HL-60 (cell line): ENCODE measurements at regions not wholly inside any gene's neighbourhood (a gene's known extent, or its start where the extent isn't known, plus 50 kb on each side); places are given as distances from the start of the nearest gene placed in this dataset.

Experiments
- POLR2AphosphoS5 ChIP-seq: IDR thresholded peaks from 2 replicates; pipeline ENCODE4 v1.6.1; 2012; ENCODE audit warnings: low read depth
- TF ChIP-seq, protein P1 (sequence below): IDR thresholded peaks from 2 replicates; pipeline ENCODE4 v1.6.1; 2012; ENCODE audit warnings: low read depth; ENCODE audit not compliant: insufficient replicate concordance
- TF ChIP-seq, protein P2 (sequence below): IDR thresholded peaks from one replicate; pipeline ENCODE4 v1.5.1; 2011; ENCODE audit warnings: low read length, control low read depth, inconsistent platforms; ENCODE audit not compliant: insufficient read depth

DNA sequence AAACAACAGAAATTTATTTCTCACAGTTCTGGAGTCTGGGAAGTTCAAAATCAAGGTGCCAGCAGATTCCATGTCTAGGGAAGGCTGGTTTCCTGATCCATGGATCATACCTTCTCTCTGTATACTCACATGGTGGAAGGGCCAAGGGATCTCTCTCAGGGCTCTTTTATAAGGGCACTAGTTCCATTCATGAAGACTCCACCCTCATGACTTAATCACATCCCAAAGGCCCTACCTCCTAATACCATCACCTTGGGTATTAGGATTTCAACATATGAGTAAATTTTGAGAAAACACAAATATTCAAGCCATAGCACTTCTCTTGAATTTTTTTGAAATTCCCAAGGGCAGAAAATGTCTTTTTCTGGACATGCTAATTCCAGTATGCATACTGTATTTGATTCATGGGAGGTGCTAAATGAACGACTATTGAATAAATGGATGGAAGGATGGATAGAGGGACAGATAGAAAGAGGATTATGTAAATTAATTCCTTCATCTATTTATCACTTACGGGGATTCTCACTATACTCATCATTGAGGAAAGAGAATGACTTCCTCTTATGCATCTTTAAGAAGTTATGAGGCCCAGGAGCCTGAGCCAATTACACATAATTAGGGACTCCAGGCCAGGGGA is 182.8 kb downstream of the NRIP1 start:
- TF ChIP-seq, protein P1, sequence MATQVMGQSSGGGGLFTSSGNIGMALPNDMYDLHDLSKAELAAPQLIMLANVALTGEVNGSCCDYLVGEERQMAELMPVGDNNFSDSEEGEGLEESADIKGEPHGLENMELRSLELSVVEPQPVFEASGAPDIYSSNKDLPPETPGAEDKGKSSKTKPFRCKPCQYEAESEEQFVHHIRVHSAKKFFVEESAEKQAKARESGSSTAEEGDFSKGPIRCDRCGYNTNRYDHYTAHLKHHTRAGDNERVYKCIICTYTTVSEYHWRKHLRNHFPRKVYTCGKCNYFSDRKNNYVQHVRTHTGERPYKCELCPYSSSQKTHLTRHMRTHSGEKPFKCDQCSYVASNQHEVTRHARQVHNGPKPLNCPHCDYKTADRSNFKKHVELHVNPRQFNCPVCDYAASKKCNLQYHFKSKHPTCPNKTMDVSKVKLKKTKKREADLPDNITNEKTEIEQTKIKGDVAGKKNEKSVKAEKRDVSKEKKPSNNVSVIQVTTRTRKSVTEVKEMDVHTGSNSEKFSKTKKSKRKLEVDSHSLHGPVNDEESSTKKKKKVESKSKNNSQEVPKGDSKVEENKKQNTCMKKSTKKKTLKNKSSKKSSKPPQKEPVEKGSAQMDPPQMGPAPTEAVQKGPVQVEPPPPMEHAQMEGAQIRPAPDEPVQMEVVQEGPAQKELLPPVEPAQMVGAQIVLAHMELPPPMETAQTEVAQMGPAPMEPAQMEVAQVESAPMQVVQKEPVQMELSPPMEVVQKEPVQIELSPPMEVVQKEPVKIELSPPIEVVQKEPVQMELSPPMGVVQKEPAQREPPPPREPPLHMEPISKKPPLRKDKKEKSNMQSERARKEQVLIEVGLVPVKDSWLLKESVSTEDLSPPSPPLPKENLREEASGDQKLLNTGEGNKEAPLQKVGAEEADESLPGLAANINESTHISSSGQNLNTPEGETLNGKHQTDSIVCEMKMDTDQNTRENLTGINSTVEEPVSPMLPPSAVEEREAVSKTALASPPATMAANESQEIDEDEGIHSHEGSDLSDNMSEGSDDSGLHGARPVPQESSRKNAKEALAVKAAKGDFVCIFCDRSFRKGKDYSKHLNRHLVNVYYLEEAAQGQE = no peak
- TF ChIP-seq, protein P2, sequence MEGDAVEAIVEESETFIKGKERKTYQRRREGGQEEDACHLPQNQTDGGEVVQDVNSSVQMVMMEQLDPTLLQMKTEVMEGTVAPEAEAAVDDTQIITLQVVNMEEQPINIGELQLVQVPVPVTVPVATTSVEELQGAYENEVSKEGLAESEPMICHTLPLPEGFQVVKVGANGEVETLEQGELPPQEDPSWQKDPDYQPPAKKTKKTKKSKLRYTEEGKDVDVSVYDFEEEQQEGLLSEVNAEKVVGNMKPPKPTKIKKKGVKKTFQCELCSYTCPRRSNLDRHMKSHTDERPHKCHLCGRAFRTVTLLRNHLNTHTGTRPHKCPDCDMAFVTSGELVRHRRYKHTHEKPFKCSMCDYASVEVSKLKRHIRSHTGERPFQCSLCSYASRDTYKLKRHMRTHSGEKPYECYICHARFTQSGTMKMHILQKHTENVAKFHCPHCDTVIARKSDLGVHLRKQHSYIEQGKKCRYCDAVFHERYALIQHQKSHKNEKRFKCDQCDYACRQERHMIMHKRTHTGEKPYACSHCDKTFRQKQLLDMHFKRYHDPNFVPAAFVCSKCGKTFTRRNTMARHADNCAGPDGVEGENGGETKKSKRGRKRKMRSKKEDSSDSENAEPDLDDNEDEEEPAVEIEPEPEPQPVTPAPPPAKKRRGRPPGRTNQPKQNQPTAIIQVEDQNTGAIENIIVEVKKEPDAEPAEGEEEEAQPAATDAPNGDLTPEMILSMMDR = no peak
- TF ChIP-seq POLR2AphosphoS5 = no peak
